ENCODE measurements at regions not wholly inside any gene's neighbourhood (a gene's known extent, or its start where the extent isn't known, plus 50 kb on each side); places are given as distances from the start of the nearest gene placed in this dataset.

DNA sequence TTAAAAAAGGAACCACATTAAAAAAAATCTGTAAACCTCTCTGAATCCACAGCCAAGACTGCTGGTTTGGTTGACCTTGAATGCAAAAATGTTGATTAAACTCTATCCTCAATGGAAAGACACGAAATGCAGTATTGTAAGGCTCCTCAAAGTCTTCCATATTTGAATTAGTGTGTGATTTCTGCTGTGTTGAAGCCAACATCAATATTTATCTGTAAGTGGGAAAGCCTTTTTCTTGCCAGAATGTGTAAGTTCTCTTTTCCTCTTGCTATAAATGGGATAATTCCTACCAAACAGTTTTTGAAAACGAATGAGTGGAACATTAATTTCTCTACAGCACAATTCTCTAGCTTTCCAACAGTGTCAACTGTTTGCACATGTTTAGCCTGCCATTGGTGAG is 422.1 kb upstream of the TNC start (continued):
- no peak for TF ChIP-seq ZNF484 (CRISPR knock-in tag; IDR thresholded peaks at IDR 0.05; ENCODE audit: borderline replicate concordance, low read depth)
- TF ChIP-seq ZNF224 (CRISPR knock-in tag; IDR thresholded peaks at IDR 0.05), result no peak
- no peak for TF ChIP-seq SMYD3 (CRISPR knock-in tag; IDR thresholded peaks at IDR 0.05)
- no peak for TF ChIP-seq ZFP90 (CRISPR knock-in tag; IDR thresholded peaks at IDR 0.05; ENCODE audit: borderline replicate concordance)
- no peak for TF ChIP-seq U2AF1 (optimal IDR thresholded peaks at IDR 0.05; ENCODE audit: low read depth, low read length)
- no peak for TF ChIP-seq ZNF317 (CRISPR knock-in tag; IDR thresholded peaks at IDR 0.05)
- TF ChIP-seq ZNF652 (CRISPR knock-in tag; IDR thresholded peaks at IDR 0.05; ENCODE audit: borderline replicate concordance, low read depth), result no peak
- no peak for TF ChIP-seq ZFYVE20 (CRISPR knock-in tag; IDR thresholded peaks at IDR 0.05; ENCODE audit: borderline replicate concordance, low read depth)

DNA sequence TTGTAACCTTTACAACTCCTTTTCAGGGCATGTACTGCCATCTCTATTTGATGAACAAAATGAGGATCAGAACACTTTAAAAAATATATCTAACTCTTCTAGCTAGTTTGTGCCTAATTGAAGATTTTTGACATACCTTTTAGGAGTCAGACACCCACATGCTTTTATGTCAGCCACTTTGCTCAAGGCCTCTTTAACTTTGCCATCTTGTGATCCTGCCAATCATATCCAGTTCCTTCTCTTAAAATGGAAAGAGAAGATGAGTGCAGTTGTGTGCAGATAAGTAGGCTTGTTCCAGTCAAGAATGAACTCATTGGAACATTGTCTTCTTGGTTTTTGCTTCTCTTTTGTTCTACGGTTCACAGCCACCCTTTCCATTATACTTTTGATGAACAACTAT is 425.6 kb upstream of the TNC start:
- ATAC-seq, result no peak
- intact Hi-C loops (cut with micrococcal nuclease; ENCODE audit: unreplicated experiment), result no loop called here
- Histone ChIP-seq H2AFZ (ENCODE audit: low read length) (no peak overlapping the region), H3K27me3 (ENCODE audit: control insufficient read depth in 1 of 2, insufficient read depth in 2 of 2, low read length in 2 of 2) (no peaks in the 10 kb centered on the region), H4K20me1 (ENCODE audit: insufficient read depth, low read length) (no peaks in the 10 kb centered on the region), H3K36me3 (replicated peaks in 1 of 2; ENCODE audit: control insufficient read depth in 1 of 2, insufficient read depth in 2 of 2, low read length in 2 of 2) (no peaks in the 10 kb centered on the region), H3K4me2 (ENCODE audit: low read depth, low read length) (no peak overlapping the region), H3K79me2 (ENCODE audit: insufficient read depth, low read length) (no peaks in the 10 kb centered on the region), H3K9ac (ENCODE audit: insufficient read depth, low read depth, low read length) (no peak overlapping the region), H3K4me1 (ENCODE audit: insufficient read depth, low read length) (no peaks in the 10 kb centered on the region), H3K4me3 (replicated peaks in 1 of 3; ENCODE audit: insufficient read depth in 1 of 3, low read depth in 2 of 3, low read length in 3 of 3) (no peak overlapping the region), H3K9me3 (ENCODE audit: low read length) (no peaks in the 10 kb centered on the region), H3K27ac (ENCODE audit: extremely low read length, insufficient read depth, low read length) (no peak overlapping the region)
- no TSS peak for BruUV-seq (replicated peaks)
- FAIRE-seq, result no peak
- ChIA-PET CTCF (ENCODE audit: low intra/inter-chr PET ratio, low total read pairs) (no interaction called here), POLR2A (no interaction called here)
- in situ Hi-C loops (cut with HindIII; ENCODE audit: extremely low pct_ligation_motif_present, low pct_unique_long_range_greater_than_20kb), result no loop called here
- no peak for DNase-seq (ENCODE audit: low spot score)
- TF ChIP-seq ONECUT2 (CRISPR knock-in tag; IDR thresholded peaks at IDR 0.05) (no peak), FLYWCH1 (CRISPR knock-in tag; IDR thresholded peaks at IDR 0.05) (no peak), ZKSCAN5 (CRISPR knock-in tag; IDR thresholded peaks at IDR 0.05) (no peak), ZNF761 (CRISPR knock-in tag; conservative IDR thresholded peaks at IDR 0.05) (no peak), RXRB (CRISPR knock-in tag; IDR thresholded peaks at IDR 0.05; ENCODE audit: borderline replicate concordance) (no peak)
- TF ChIP-seq, protein P1, sequence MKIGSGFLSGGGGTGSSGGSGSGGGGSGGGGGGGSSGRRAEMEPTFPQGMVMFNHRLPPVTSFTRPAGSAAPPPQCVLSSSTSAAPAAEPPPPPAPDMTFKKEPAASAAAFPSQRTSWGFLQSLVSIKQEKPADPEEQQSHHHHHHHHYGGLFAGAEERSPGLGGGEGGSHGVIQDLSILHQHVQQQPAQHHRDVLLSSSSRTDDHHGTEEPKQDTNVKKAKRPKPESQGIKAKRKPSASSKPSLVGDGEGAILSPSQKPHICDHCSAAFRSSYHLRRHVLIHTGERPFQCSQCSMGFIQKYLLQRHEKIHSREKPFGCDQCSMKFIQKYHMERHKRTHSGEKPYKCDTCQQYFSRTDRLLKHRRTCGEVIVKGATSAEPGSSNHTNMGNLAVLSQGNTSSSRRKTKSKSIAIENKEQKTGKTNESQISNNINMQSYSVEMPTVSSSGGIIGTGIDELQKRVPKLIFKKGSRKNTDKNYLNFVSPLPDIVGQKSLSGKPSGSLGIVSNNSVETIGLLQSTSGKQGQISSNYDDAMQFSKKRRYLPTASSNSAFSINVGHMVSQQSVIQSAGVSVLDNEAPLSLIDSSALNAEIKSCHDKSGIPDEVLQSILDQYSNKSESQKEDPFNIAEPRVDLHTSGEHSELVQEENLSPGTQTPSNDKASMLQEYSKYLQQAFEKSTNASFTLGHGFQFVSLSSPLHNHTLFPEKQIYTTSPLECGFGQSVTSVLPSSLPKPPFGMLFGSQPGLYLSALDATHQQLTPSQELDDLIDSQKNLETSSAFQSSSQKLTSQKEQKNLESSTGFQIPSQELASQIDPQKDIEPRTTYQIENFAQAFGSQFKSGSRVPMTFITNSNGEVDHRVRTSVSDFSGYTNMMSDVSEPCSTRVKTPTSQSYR (CRISPR knock-in tag; IDR thresholded peaks at IDR 0.05; ENCODE audit: borderline replicate concordance), result no peak
- TF ChIP-seq, protein P2, sequence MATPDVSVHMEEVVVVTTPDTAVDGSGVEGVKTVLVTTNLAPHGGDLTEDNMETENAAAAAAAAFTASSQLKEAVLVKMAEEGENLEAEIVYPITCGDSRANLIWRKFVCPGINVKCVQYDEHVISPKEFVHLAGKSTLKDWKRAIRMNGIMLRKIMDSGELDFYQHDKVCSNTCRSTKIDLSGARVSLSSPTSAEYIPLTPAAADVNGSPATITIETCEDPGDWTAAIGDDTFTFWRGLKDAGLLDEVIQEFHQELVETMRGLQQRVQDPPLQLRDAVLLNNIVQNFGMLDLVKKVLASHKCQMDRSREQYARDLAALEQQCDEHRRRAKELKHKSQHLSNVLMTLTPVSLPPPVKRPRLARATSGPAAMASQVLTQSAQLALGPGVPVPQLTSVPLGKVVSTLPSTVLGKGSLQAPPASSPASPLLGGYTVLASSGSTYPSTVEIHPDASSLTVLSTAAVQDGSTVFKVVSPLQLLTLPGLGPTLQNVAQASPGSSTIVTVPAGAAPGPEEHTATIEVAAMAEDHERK (CRISPR knock-in tag; IDR thresholded peaks at IDR 0.05; ENCODE audit: low read depth), result no peak
- WGBS (ENCODE audit: low lambda C conversion rate), result 3% methylated on average over 1 of the region's 1 CpG
